CD4-positive, alpha-beta T cell (primary cell): ENCODE measurements at regions not wholly inside any gene's neighbourhood (a gene's known extent, or its start where the extent isn't known, plus 50 kb on each side); places are given as distances from the start of the nearest gene placed in this dataset.

Experiments used
- ATAC-seq: fragments of 200-7000 bp; cut with Tn5 transposase; one replicate; pipeline ENCODE4 v1.10.0; 2022; ENCODE audit warnings: mild to moderate bottlenecking; ENCODE audit not compliant: poor library complexity
- CTCF ChIA-PET: fragments of 350-600 bp; sonication (Branson Sonifier 250); formaldehyde crosslinking; loops from one replicate; lab custom pipeline; 2021; ENCODE audit warnings: antibody characterized with exemption, inconsistent platforms; lab: Charles Lee
- POLR2A ChIA-PET: fragments of 350-600 bp; sonication (Branson Sonifier 250); formaldehyde crosslinking; loops from one replicate; lab custom pipeline; 2021; ENCODE audit warnings: antibody characterized with exemption, inconsistent platforms; lab: Charles Lee
- DNase-seq, 14 experiments: peaks; one replicate each; pipeline ENCODE4 v3.0.0-alpha.2; 2013 to 2020; ENCODE audit warnings: mixed read lengths in 2 of 14
- H3K27ac ChIP-seq, 2 donors: one replicate each; pipeline versions ENCODE4 v1.5.1 to v1.7.0; 2013; ENCODE audit warnings: low read length in 2 of 2, low read depth in 1 of 2, mild to moderate bottlenecking in 1 of 2
- H3K27me3 ChIP-seq, 2 experiments: 1 replicate in 1 of 2; 2 replicates in 1 of 2; pipeline versions ENCODE4 v1.6.1 to v1.7.0; 2013; ENCODE audit warnings: low read length in 2 of 2, control low read depth in 1 of 2, mild to moderate bottlenecking in 1 of 2, moderate library complexity in 1 of 2; ENCODE audit not compliant: insufficient read depth in 2 of 2, control insufficient read depth in 1 of 2
- H3K36me3 ChIP-seq: one replicate; pipeline ENCODE4 v1.6.1; 2013; ENCODE audit warnings: low read length, control low read depth; ENCODE audit not compliant: insufficient read depth
- H3K4me1 ChIP-seq: one replicate; pipeline ENCODE4 v1.6.1; 2013; ENCODE audit warnings: low read length, control low read depth; ENCODE audit not compliant: insufficient read depth
- H3K4me3 ChIP-seq: one replicate; pipeline ENCODE4 v1.5.1; 2013; ENCODE audit warnings: mild to moderate bottlenecking, low read length, moderate library complexity
- H3K9me3 ChIP-seq, 2 experiments: 1 replicate in 1 of 2; 2 replicates in 1 of 2; pipeline versions ENCODE4 v1.6.1 to v1.7.0; 2013; ENCODE audit warnings: low read length in 2 of 2, mild to moderate bottlenecking in 2 of 2, control low read depth in 1 of 2, moderate library complexity in 1 of 2; ENCODE audit not compliant: control insufficient read depth in 1 of 2, insufficient read depth in 1 of 2
- H3K27ac Mint-ChIP-seq: one replicate; pipeline ENCODE4 v1.8.0; 2020; ENCODE audit warnings: mixed read lengths
- H3K27me3 Mint-ChIP-seq: one replicate; pipeline ENCODE4 v1.8.0; 2021; ENCODE audit warnings: mixed read lengths
- H3K36me3 Mint-ChIP-seq: one replicate; pipeline ENCODE4 v1.8.0; 2021; ENCODE audit warnings: low read depth, mixed read lengths
- H3K4me1 Mint-ChIP-seq: one replicate; pipeline ENCODE4 v1.8.0; 2021; ENCODE audit warnings: low read depth, mixed read lengths
- H3K4me3 Mint-ChIP-seq: one replicate; pipeline ENCODE4 v1.8.0; 2020; ENCODE audit warnings: mild to moderate bottlenecking, mixed read lengths
- H3K9me3 Mint-ChIP-seq: one replicate; pipeline ENCODE4 v1.8.0; 2020; ENCODE audit warnings: mixed read lengths
- intact Hi-C, 2 experiments: fragments of 100-400 bp; cut with DNase I in 1 of 2; cut with micrococcal nuclease in 1 of 2; formaldehyde crosslinking; loops; one replicate each; pipeline versions ENCODE4 v1.15.1 to v1.9.0; 2023 to 2025; cut with DNase I, micrococcal nuclease
- TF ChIP-seq, protein P1 (sequence below): fragments of 200-600 bp; IDR thresholded peaks from one replicate; pipeline ENCODE4 v1.8.0; 2022; ENCODE audit warnings: antibody characterized with exemption, mild to moderate bottlenecking

DNA sequence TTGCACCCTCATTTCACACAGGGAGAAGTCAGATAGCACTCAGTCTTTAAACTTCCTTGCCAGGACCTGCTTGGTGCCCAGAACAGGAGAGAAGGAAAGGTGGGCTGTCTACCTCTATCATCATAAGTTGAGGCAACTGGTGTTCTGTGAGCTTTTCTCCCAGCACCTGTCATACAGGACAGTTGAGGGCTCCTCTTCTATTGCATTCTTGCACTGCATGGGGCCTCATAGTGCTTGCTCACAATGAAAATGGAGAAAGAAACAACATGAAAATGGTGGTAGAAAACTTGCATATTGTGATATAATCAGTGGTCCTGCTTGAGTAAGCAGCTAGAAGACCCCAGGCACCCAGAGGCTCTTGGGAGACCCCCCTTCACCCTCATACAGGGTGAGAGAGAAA, 311.7 kb upstream of the GOLIM4 start:
- no peaks in the 10 kb centered on the region for H3K27me3 ChIP-seq
- H3K36me3 Mint-ChIP-seq: no peaks in the 10 kb centered on the region
- DNase-seq (no peak), ATAC-seq (no peak)
- H3K4me1 ChIP-seq: no peaks in the 10 kb centered on the region
- TF ChIP-seq, protein P1, sequence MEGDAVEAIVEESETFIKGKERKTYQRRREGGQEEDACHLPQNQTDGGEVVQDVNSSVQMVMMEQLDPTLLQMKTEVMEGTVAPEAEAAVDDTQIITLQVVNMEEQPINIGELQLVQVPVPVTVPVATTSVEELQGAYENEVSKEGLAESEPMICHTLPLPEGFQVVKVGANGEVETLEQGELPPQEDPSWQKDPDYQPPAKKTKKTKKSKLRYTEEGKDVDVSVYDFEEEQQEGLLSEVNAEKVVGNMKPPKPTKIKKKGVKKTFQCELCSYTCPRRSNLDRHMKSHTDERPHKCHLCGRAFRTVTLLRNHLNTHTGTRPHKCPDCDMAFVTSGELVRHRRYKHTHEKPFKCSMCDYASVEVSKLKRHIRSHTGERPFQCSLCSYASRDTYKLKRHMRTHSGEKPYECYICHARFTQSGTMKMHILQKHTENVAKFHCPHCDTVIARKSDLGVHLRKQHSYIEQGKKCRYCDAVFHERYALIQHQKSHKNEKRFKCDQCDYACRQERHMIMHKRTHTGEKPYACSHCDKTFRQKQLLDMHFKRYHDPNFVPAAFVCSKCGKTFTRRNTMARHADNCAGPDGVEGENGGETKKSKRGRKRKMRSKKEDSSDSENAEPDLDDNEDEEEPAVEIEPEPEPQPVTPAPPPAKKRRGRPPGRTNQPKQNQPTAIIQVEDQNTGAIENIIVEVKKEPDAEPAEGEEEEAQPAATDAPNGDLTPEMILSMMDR: no peak
- no peaks in the 10 kb centered on the region for H3K27me3 Mint-ChIP-seq
- H3K27ac Mint-ChIP-seq: no peak overlapping the region
- no peak overlapping the region for H3K4me3 Mint-ChIP-seq
- POLR2A ChIA-PET: interaction anchor here (1.1 kb wide), 1 partner anchor 10 kb away, joined by 4 read pairs; no protein-coding TSS in a partner anchor
- H3K4me3 ChIP-seq: no peak overlapping the region
- H3K27ac ChIP-seq: no peak overlapping the region
- peaks cover 3% of the 10 kb centered on the region for H3K9me3 Mint-ChIP-seq
- CTCF ChIA-PET: no interaction called here
- H3K4me1 Mint-ChIP-seq: no peaks in the 10 kb centered on the region
- no peaks in the 10 kb centered on the region for H3K36me3 ChIP-seq
- intact Hi-C loops: no loop called here
- no peaks in the 10 kb centered on the region for H3K9me3 ChIP-seq

DNA sequence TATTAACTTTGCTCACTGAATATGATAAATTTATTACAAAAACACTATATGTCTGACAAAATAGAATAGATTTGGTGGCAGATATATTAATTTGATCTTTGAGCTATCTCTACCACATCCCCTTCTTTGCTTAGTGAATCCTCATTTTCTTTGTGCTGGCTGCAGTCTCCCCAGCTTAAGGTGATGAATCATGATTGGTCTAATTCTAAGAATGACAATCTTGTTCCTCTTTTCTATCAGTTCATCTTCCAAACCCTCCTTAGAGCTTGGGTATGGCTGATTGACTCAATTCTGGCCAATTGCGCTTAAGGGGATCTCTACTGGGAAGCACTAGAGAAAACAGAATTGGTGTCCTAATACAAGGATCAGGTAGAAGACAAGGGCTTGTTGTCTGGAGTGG, 309.6 kb upstream of the GOLIM4 start:
- Mint-ChIP-seq H3K27me3 (no peaks in the 10 kb centered on the region), H3K27ac (no peak overlapping the region), H3K36me3 (no peaks in the 10 kb centered on the region), H3K4me1 (no peaks in the 10 kb centered on the region), H3K4me3 (no peak overlapping the region), H3K9me3 (peaks cover 3% of the 10 kb centered on the region)
- ATAC-seq (no peak), DNase-seq (no peak)
- no peak overlapping the region for H3K27ac ChIP-seq
- ChIA-PET POLR2A (no interaction called here), CTCF (no interaction called here)
- H3K4me1 ChIP-seq: no peaks in the 10 kb centered on the region
- intact Hi-C loops: no loop called here
- no peak overlapping the region for H3K4me3 ChIP-seq
- TF ChIP-seq, protein P1: no peak
- H3K9me3 ChIP-seq: peaks cover 0 to 5% of the 10 kb centered on the region in 2 experiments
- H3K27me3 ChIP-seq: no peaks in the 10 kb centered on the region
- no peaks in the 10 kb centered on the region for H3K36me3 ChIP-seq

DNA sequence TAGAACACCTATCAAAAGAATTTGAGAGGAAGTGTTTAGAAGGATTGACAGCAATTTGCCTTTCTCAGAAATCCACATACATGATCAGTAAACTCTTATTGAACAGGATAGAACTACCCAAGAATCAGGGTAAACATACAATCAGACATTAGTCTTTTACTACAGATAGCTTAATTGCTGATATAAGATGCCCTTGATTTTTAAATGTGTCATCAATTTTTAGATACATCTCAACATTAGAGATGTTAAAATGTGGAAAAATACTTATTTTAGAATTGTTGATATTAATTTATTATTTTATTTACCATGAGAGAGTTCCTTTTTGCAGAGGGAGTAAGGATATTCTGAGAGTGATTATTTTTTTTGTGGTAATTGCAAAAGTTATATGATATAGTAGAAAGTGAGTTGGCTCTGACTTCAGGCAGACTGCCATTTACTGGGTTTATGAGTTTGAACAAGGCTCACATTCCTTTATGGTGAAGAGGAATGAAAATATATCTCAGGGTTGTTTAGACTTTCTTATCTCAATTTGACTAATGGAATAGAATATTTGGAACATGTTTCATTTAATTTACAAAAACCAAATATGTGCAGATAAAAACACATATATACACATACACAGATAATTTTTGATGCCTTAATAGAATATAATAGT, 302.8 kb upstream of the GOLIM4 start:
- POLR2A ChIA-PET: no interaction called here

More for the DNA sequence above, 302.8 kb upstream of the GOLIM4 start:
- H3K36me3 ChIP-seq: no peaks in the 10 kb centered on the region
- no peak overlapping the region for H3K27ac Mint-ChIP-seq
- intact Hi-C loops: no loop called here
- CTCF ChIA-PET: no interaction called here
- no peaks in the 10 kb centered on the region for H3K36me3 Mint-ChIP-seq
- H3K4me3 Mint-ChIP-seq: no peak overlapping the region
- H3K9me3 Mint-ChIP-seq: no peaks in the 10 kb centered on the region
- H3K27me3 Mint-ChIP-seq: no peaks in the 10 kb centered on the region
- TF ChIP-seq, protein P1: no peak
- H3K4me1 ChIP-seq: no peaks in the 10 kb centered on the region
- H3K27me3 ChIP-seq: no peaks in the 10 kb centered on the region
- H3K27ac ChIP-seq: no peak overlapping the region
- H3K4me3 ChIP-seq: no peak overlapping the region
- H3K9me3 ChIP-seq: peaks cover 0 to 5% of the 10 kb centered on the region in 2 experiments
- no peak for ATAC-seq
- H3K4me1 Mint-ChIP-seq: no peaks in the 10 kb centered on the region
- DNase-seq: no peak
